SH-SY5Y (cell line): ENCODE measurements at regions not wholly inside any gene's neighbourhood (a gene's known extent, or its start where the extent isn't known, plus 50 kb on each side); places are given as distances from the start of the nearest gene placed in this dataset.

Source experiments
- GATA2 ChIP-seq: IDR thresholded peaks from 2 replicates; pipeline ENCODE4 v1.6.1; 2011; ENCODE audit warnings: mild to moderate bottlenecking, low read depth, low read length
- GATA3 ChIP-seq: IDR thresholded peaks from 2 replicates; pipeline ENCODE4 v1.6.1; 2011; ENCODE audit warnings: low read depth, mild to moderate bottlenecking, low read length, moderate library complexity

DNA sequence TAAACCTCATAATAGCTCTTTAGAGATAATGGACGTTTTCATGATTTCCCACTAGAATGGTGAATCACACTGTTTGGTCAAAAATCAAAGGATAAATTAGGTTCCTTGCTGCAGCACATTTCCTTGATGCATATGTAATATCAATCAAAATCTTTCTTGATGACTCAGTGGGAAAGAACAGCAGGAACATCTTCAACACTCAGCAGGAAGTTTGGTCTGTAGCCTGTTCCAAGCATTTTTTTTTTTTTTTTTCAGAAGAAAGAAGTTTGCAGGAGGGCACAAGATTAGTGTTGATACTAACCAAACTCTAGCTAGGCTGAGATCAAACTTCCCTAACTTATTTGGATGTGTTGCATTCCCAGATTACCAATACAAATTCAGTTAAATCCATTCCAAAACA is 1529.8 kb downstream of the FAM181B start:
- TF ChIP-seq GATA2: no peak
- no peak for TF ChIP-seq GATA3
